ENCODE measurements at regions not wholly inside any gene's neighbourhood (a gene's known extent, or its start where the extent isn't known, plus 50 kb on each side); places are given as distances from the start of the nearest gene placed in this dataset.

DNA sequence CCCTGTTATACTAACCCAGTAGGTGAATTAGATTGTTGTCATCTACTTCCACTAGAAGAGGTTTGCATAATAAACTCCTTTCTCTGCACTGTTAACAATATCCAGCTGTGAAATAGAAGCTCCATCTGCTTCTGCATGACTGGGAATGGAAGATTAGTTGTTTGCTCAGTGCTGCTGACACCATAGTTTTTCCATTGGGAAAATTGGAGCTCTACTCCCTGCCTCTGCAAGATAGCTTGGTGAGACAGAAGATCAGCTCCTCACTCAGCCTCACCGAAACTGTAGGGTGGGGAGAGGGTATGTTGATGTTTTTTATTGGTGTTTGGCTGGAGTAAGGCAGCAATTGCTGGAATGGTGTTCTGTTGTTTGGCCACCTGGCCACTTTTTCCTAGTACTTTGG is 331.6 kb upstream of the ADAMTS5 start:
- TF ChIP-seq CTCF (IDR thresholded peaks at IDR 0.05; ENCODE audit: low read depth, low read length, poor library complexity, severe bottlenecking) (no peak), EZH2phosphoT487 (IDR thresholded peaks at IDR 0.05; ENCODE audit: borderline replicate concordance, low read length) (no peak)
